Lung microvascular endothelial cell (primary cell): ENCODE measurements at regions not wholly inside any gene's neighbourhood (a gene's known extent, or its start where the extent isn't known, plus 50 kb on each side); places are given as distances from the start of the nearest gene placed in this dataset.

Source experiments
- DNase-seq, 2 donors: peaks; one replicate each; pipeline versions ENCODE4 v3.0.0 to v3.0.0-alpha.2; 2010; ENCODE audit warnings: low read depth in 2 of 2

GRCh38 chr5:142435410-142436115 lies 110.7 kb upstream of the SPRY4 start:
- no peak for DNase-seq

GRCh38 chr5:142434322-142434612 lies 109.4 kb upstream of the SPRY4 start:
- no peak for DNase-seq

- DNase-seq = peak in 1 of 2 donors; percentile 50
These were observed 108.9 kb upstream of the SPRY4 start for GRCh38 chr5:142433526-142434321.

- DNase-seq = peak in 1 of 2 donors; percentile 45
These were observed 108.1 kb upstream of the SPRY4 start for GRCh38 chr5:142432961-142433360.

GRCh38 chr5:142432369-142432863 lies 107.6 kb upstream of the SPRY4 start:
- DNase-seq = no peak

GRCh38 chr5:142428773-142429473 lies 104.1 kb upstream of the SPRY4 start:
- no peak for DNase-seq

- peak in 1 of 2 donors; percentile 48 for DNase-seq
These were observed 103.4 kb upstream of the SPRY4 start for GRCh38 chr5:142428036-142428772.

- DNase-seq = no peak
These were observed 102.7 kb upstream of the SPRY4 start for GRCh38 chr5:142427529-142427928.

GRCh38 chr5:142427015-142427364 lies 102.2 kb upstream of the SPRY4 start:
- peak in 1 of 2 donors; percentile 46 for DNase-seq

- peak; percentile 83 to 85 for DNase-seq
These were observed 101.6 kb upstream of the SPRY4 start for GRCh38 chr5:142426129-142427014.

GRCh38 chr5:142425286-142426065 lies 100.7 kb upstream of the SPRY4 start:
- DNase-seq = peak; percentile 38 to 84

- peak in 1 of 2 donors; percentile 46 for DNase-seq
These were observed 97.6 kb upstream of the SPRY4 start for GRCh38 chr5:142422429-142422828.

GRCh38 chr5:142421621-142422397 lies 97.0 kb upstream of the SPRY4 start:
- DNase-seq = no peak

GRCh38 chr5:142421228-142421617 lies 96.4 kb upstream of the SPRY4 start:
- no peak for DNase-seq

- no peak for DNase-seq
These were observed 95.9 kb upstream of the SPRY4 start for GRCh38 chr5:142420561-142421227.

GRCh38 chr5:142412581-142412980 lies 87.8 kb upstream of the SPRY4 start:
- DNase-seq = no peak

GRCh38 chr5:142411656-142412425 lies 87.0 kb upstream of the SPRY4 start:
- no peak for DNase-seq

- DNase-seq = no peak
These were observed 86.3 kb upstream of the SPRY4 start for GRCh38 chr5:142411103-142411502.
